GM12892 (cell line): ENCODE measurements at regions not wholly inside any gene's neighbourhood (a gene's known extent, or its start where the extent isn't known, plus 50 kb on each side); places are given as distances from the start of the nearest gene placed in this dataset.

ENCODE experiments used
- POLR2A ChIP-seq: IDR thresholded peaks from 2 replicates; pipeline ENCODE4 v1.6.1; 2011; ENCODE audit warnings: low read depth, low read length, control low read depth
- TAF1 ChIP-seq: IDR thresholded peaks from 2 replicates; pipeline ENCODE4 v1.6.1; 2011; ENCODE audit warnings: low read depth, mild to moderate bottlenecking, control low read depth, low read length, borderline replicate concordance

DNA sequence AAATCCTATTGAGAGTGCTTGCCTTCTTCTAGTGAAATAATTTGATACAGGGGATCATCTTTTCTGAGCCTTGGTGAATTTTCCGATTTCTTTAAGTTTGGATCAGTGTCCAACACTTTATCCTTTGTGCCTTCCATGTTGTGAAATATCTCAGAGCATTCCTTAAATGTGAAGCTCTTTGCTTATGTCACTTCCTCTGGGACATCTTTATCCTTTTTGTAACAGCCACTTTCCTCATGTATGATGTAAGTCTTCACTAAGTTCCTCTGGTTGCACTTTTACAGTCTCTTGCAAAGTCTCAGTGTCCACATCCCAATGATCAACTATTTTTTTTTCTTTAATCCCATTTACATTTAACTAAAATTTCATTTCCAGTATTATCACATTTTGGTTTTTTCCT, 254.2 kb downstream of the EN1 start:
- no peak for TF ChIP-seq TAF1
- no peak for TF ChIP-seq POLR2A
